OCI-LY7 (cell line): ENCODE measurements at regions not wholly inside any gene's neighbourhood (a gene's known extent, or its start where the extent isn't known, plus 50 kb on each side); places are given as distances from the start of the nearest gene placed in this dataset.

ENCODE experiments used
- BruUV-seq: library from RNA; stranded (reverse); fragments of 400-500 nt; replicated peaks from 2 replicates; lab custom pipeline; 2021; lab: Mats Ljungman, UMichigan
- CTCF ChIA-PET: fragments of 300-600 bp; sonication (Branson Sonifier 250); formaldehyde crosslinking; loops from one replicate; lab custom pipeline; 2022; ENCODE audit warnings: antibody characterized with exemption; ENCODE audit not compliant: unreplicated experiment; lab: Charles Lee
- POLR2A ChIA-PET: fragments of 300-600 bp; sonication (Branson Sonifier 250); formaldehyde crosslinking; loops from one replicate; lab custom pipeline; 2022; ENCODE audit warnings: antibody characterized with exemption; lab: Charles Lee
- DNase-seq: peaks from one replicate; pipeline ENCODE4 v3.0.0-alpha.2; 2015; ENCODE audit warnings: low spot score
- H2AFZ ChIP-seq: fragments of 200-600 bp; sonication (generic), shearing (Covaris generic); 2 replicates; pipeline ENCODE4 v1.6.1; 2014; ENCODE audit warnings: mild to moderate bottlenecking, antibody characterized with exemption, low read length, moderate library complexity
- H3K27ac ChIP-seq: fragments of 200-600 bp; sonication (generic); 2 replicates; pipeline ENCODE4 v1.5.1; 2014; ENCODE audit warnings: mixed run types, low read depth, mild to moderate bottlenecking, moderate library complexity, low read length, inconsistent platforms; ENCODE audit not compliant: poor library complexity, severe bottlenecking
- H3K36me3 ChIP-seq: fragments of 200-600 bp; sonication (generic); 2 replicates; pipeline ENCODE4 v1.6.1; 2014; ENCODE audit warnings: mild to moderate bottlenecking, antibody characterized with exemption, low read length, moderate library complexity, mixed read lengths; ENCODE audit not compliant: insufficient read depth
- H3K4me1 ChIP-seq: fragments of 200-600 bp; sonication (generic); 2 replicates; pipeline ENCODE4 v1.5.1; 2014; ENCODE audit warnings: mild to moderate bottlenecking, low read length; ENCODE audit not compliant: insufficient read depth, poor library complexity, severe bottlenecking
- H3K4me2 ChIP-seq: fragments of 200-600 bp; sonication (generic); 2 replicates; pipeline ENCODE4 v1.6.1; 2014; ENCODE audit warnings: mild to moderate bottlenecking, low read length
- H3K4me3 ChIP-seq: fragments of 200-600 bp; sonication (generic); 2 replicates; pipeline ENCODE4 v1.5.1; 2014; ENCODE audit warnings: mild to moderate bottlenecking, low read depth, low read length; ENCODE audit not compliant: poor library complexity, severe bottlenecking
- H3K79me2 ChIP-seq: fragments of 200-600 bp; sonication (generic); 2 replicates; pipeline ENCODE4 v1.6.1; 2016; ENCODE audit warnings: low read depth, mild to moderate bottlenecking, low read length, moderate library complexity, mixed read lengths; ENCODE audit not compliant: insufficient read depth
- H3K9me2 ChIP-seq: fragments of 200-600 bp; sonication (generic); 2 replicates; pipeline ENCODE4 v1.6.1; 2016; ENCODE audit warnings: mild to moderate bottlenecking, low read length, mixed read lengths; ENCODE audit not compliant: insufficient read depth
- H3K9me3 ChIP-seq: fragments of 200-600 bp; sonication (generic); 2 replicates; pipeline ENCODE4 v1.6.1; 2014; ENCODE audit warnings: mild to moderate bottlenecking, mixed run types, low read length, mixed read lengths
- H4K20me1 ChIP-seq: fragments of 200-600 bp; sonication (generic); 2 replicates; pipeline ENCODE4 v1.6.1; 2014; ENCODE audit warnings: mild to moderate bottlenecking, antibody characterized with exemption, low read length, moderate library complexity, mixed read lengths; ENCODE audit not compliant: insufficient read depth
- CTCF ChIP-seq: fragments of 200-600 bp; sonication (generic); conservative IDR thresholded peaks from 2 replicates; pipeline ENCODE4 v1.5.1; 2014; ENCODE audit warnings: mild to moderate bottlenecking, antibody characterized with exemption, low read length, moderate library complexity, mixed read lengths
- EZH2phosphoT487 ChIP-seq: fragments of 200-600 bp; sonication (generic); IDR thresholded peaks from 2 replicates; pipeline ENCODE4 v1.6.1; 2018; ENCODE audit warnings: low read depth, borderline replicate concordance, mild to moderate bottlenecking, mixed run types, antibody characterized with exemption, low read length, moderate library complexity, mixed read lengths
- intact Hi-C: fragments of 100-400 bp; cut with micrococcal nuclease; formaldehyde crosslinking; loops from one replicate; pipeline ENCODE4 v1.10.0; 2022; ENCODE audit not compliant: unreplicated experiment

- intact Hi-C loops, result no loop called here
- Histone ChIP-seq H3K4me3 (no peak overlapping the region), H3K79me2 (no peaks in the 10 kb centered on the region), H3K9me3 (no peaks in the 10 kb centered on the region), H4K20me1 (no peaks in the 10 kb centered on the region; the same call in 1 of the 2 replicates), H2AFZ (no peak overlapping the region), H3K9me2 (no peaks in the 10 kb centered on the region), H3K27ac (no peak overlapping the region), H3K4me2 (no peak overlapping the region), H3K4me1 (no peaks in the 10 kb centered on the region), H3K36me3 (no peaks in the 10 kb centered on the region)
- ChIA-PET POLR2A (no interaction called here), CTCF (no interaction called here)
- BruUV-seq, result no TSS peak
- TF ChIP-seq EZH2phosphoT487, result no peak
- no peak for DNase-seq
Observed at GRCh38 chr17:79483842-79484241, 127.0 kb downstream of the RBFOX3 start.

- Histone ChIP-seq H3K79me2 (no peaks in the 10 kb centered on the region), H2AFZ (no peak overlapping the region), H3K4me1 (no peaks in the 10 kb centered on the region), H4K20me1 (no peaks in the 10 kb centered on the region), H3K36me3 (no peaks in the 10 kb centered on the region), H3K4me2 (no peak overlapping the region), H3K9me2 (no peaks in the 10 kb centered on the region), H3K27ac (no peak overlapping the region), H3K4me3 (no peak overlapping the region), H3K9me3 (no peaks in the 10 kb centered on the region)
- POLR2A ChIA-PET, result interaction anchor here (0.7 kb wide), 1 partner anchor 404 kb away, joined by 4 read pairs; no protein-coding TSS in a partner anchor
- BruUV-seq, result no TSS peak
- TF ChIP-seq EZH2phosphoT487 (no peak), CTCF (no peak)
- intact Hi-C loops, result no loop called here
- CTCF ChIA-PET, result no interaction called here
- no peak for DNase-seq
Observed at GRCh38 chr17:79482727-79483521, 127.9 kb downstream of the RBFOX3 start.

- no peak for DNase-seq
- Histone ChIP-seq H4K20me1 (no peaks in the 10 kb centered on the region), H3K27ac (no peak overlapping the region), H2AFZ (no peak overlapping the region), H3K4me3 (no peak overlapping the region), H3K9me2 (no peaks in the 10 kb centered on the region), H3K4me1 (no peaks in the 10 kb centered on the region), H3K9me3 (no peaks in the 10 kb centered on the region), H3K79me2 (no peaks in the 10 kb centered on the region), H3K4me2 (no peak overlapping the region), H3K36me3 (no peaks in the 10 kb centered on the region)
- CTCF ChIA-PET, result no interaction called here
- POLR2A ChIA-PET, result no interaction called here
- TF ChIP-seq CTCF (no peak), EZH2phosphoT487 (no peak)
- BruUV-seq, result no TSS peak
- intact Hi-C loops, result no loop called here
Observed at GRCh38 chr17:79479876-79480275, 131.0 kb downstream of the RBFOX3 start.
